ENCODE measurements at regions not wholly inside any gene's neighbourhood (a gene's known extent, or its start where the extent isn't known, plus 50 kb on each side); places are given as distances from the start of the nearest gene placed in this dataset.

DNA sequence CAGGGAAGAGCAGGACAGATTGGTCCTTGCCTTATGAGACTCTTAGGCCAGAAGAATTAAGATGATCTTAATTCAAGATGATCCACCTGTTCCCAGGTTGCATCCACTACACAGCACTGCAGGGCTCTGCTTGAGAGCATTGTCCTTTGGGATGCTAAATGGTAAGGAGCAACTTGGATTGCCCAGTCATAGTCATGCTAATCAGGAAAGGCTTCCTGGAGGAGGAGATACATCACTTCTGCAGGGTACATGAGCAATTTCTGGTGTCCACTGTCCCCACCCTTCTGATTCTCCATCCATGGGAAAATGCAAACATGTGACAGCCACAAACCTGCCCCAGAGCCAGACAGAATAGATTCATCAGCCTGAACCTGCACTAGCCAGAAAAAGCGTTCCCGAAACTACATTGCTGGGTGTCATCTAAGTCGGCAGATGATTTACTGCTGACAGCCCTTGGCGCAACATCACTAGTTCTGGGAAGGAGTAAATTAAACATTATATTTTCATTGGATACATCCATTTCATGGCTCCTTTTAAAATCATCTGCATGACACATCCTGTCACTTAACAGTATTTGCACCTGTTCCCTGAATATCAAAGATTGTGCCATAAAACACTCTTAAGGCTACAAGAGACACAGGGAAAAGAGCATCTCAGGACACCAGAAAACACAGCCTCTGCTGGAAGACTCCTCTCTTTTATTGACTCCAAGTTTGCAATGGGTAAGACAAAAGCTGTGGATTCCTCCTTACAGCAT is 282.2 kb downstream of the MAF start:
- H3K27ac Mint-ChIP-seq: no peak overlapping the region
- intact Hi-C loops (cut with micrococcal nuclease): no loop called here
- H3K4me1 Mint-ChIP-seq: peaks cover 8% of the 10 kb centered on the region
- H3K27me3 Mint-ChIP-seq: peaks cover 41% of the 10 kb centered on the region
- DNase-seq: no peak
- no peaks in the 10 kb centered on the region for H3K36me3 Mint-ChIP-seq (ENCODE audit: low read depth)
- POLR2A ChIA-PET: no interaction called here
- CTCF ChIA-PET: no interaction called here
- TF ChIP-seq, protein P1, sequence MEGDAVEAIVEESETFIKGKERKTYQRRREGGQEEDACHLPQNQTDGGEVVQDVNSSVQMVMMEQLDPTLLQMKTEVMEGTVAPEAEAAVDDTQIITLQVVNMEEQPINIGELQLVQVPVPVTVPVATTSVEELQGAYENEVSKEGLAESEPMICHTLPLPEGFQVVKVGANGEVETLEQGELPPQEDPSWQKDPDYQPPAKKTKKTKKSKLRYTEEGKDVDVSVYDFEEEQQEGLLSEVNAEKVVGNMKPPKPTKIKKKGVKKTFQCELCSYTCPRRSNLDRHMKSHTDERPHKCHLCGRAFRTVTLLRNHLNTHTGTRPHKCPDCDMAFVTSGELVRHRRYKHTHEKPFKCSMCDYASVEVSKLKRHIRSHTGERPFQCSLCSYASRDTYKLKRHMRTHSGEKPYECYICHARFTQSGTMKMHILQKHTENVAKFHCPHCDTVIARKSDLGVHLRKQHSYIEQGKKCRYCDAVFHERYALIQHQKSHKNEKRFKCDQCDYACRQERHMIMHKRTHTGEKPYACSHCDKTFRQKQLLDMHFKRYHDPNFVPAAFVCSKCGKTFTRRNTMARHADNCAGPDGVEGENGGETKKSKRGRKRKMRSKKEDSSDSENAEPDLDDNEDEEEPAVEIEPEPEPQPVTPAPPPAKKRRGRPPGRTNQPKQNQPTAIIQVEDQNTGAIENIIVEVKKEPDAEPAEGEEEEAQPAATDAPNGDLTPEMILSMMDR (IDR thresholded peaks at IDR 0.05): no peak
- H3K4me3 Mint-ChIP-seq: no peak overlapping the region
- H3K9me3 Mint-ChIP-seq: no peaks in the 10 kb centered on the region
- ATAC-seq (ENCODE audit: low read depth): no peak

- Mint-ChIP-seq H3K27me3 (peaks cover 38% of the 10 kb centered on the region), H3K27ac (no peak overlapping the region), H3K36me3 (ENCODE audit: low read depth) (no peaks in the 10 kb centered on the region), H3K9me3 (no peaks in the 10 kb centered on the region), H3K4me1 (peaks cover 8% of the 10 kb centered on the region), H3K4me3 (no peak overlapping the region)
- DNase-seq: no peak
- intact Hi-C loops (cut with micrococcal nuclease): no loop called here
- ChIA-PET POLR2A (no interaction called here), CTCF (no interaction called here)
- TF ChIP-seq, protein P1 (IDR thresholded peaks at IDR 0.05): no peak
- no peak for ATAC-seq (ENCODE audit: low read depth)
These were observed 283.0 kb downstream of the MAF start for GRCh38 chr16:79317521-79317920.

- intact Hi-C loops (cut with micrococcal nuclease): no loop called here
- Mint-ChIP-seq H3K27ac (no peak overlapping the region), H3K4me1 (peaks cover 8% of the 10 kb centered on the region), H3K27me3 (peaks cover 37% of the 10 kb centered on the region), H3K4me3 (no peak overlapping the region), H3K9me3 (no peaks in the 10 kb centered on the region), H3K36me3 (ENCODE audit: low read depth) (no peaks in the 10 kb centered on the region)
- TF ChIP-seq, protein P1 (IDR thresholded peaks at IDR 0.05): no peak
- ATAC-seq (ENCODE audit: low read depth) (no peak), DNase-seq (no peak)
- ChIA-PET CTCF (no interaction called here), POLR2A (no interaction called here)
These were observed 283.5 kb downstream of the MAF start for GRCh38 chr16:79317026-79317425.

DNA sequence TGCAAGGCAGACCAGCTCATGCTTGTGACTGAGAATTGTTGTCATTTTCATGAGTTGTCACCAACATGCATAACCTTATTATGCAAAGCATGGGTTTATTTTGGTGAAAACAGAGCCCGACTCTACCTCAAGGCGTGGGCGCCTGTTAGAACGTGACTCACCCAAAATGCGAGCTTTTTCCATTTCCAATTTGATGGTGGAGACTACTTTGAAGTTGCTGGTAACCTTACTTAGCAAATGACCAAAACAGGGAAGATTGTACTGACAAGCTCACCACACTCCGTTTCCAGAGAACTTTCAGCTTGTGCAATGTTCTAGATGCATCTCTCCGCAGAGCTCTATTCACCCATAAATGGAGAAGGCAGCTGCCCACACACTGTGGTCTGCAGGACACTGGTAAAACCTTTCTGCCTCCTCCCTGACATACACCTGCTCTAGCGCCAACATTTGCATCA is 284.5 kb downstream of the MAF start:
- Mint-ChIP-seq H3K4me3 (no peak overlapping the region), H3K27ac (no peak overlapping the region)
- intact Hi-C loops (cut with micrococcal nuclease): no loop called here

DNA sequence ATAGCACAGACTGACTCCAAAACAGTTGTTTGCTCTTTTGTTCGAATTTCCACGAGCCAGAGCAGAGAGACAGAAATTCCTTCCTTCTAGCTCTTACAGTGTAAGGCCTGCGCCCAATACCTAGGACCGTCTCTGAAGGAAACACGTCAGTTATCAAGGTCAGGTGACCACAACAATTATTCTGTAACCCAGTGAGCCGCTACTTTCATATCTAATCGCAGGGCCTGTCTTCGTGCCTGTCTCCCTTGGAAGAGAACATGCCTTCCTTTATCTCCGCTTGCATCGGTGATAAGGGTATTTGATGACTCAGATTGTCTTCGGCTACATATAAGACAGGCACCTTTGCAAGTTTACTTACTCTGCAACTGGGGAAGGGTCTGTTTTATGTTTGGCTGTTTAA is 288.0 kb downstream of the MAF start:
- ATAC-seq (ENCODE audit: low read depth) (no peak), DNase-seq (no peak)
- Mint-ChIP-seq H3K4me3 (no peak overlapping the region), H3K27me3 (peaks cover 27% of the 10 kb centered on the region), H3K36me3 (ENCODE audit: low read depth) (no peaks in the 10 kb centered on the region), H3K4me1 (peaks cover 8% of the 10 kb centered on the region), H3K9me3 (no peaks in the 10 kb centered on the region), H3K27ac (no peak overlapping the region)
- intact Hi-C loops (cut with micrococcal nuclease): no loop called here
- ChIA-PET POLR2A (no interaction called here), CTCF (no interaction called here)
- TF ChIP-seq, protein P1 (IDR thresholded peaks at IDR 0.05): no peak

More for the DNA sequence above, 284.5 kb downstream of the MAF start:
- POLR2A ChIA-PET: no interaction called here
- H3K4me1 Mint-ChIP-seq: peaks cover 8% of the 10 kb centered on the region
- H3K9me3 Mint-ChIP-seq: no peaks in the 10 kb centered on the region
- ATAC-seq (ENCODE audit: low read depth) (no peak), DNase-seq (no peak)
- no peaks in the 10 kb centered on the region for H3K36me3 Mint-ChIP-seq (ENCODE audit: low read depth)
- TF ChIP-seq, protein P1 (IDR thresholded peaks at IDR 0.05): no peak
- H3K27me3 Mint-ChIP-seq: peaks cover 34% of the 10 kb centered on the region
- CTCF ChIA-PET: no interaction called here
